ENCODE measurements at regions not wholly inside any gene's neighbourhood (a gene's known extent, or its start where the extent isn't known, plus 50 kb on each side); places are given as distances from the start of the nearest gene placed in this dataset.

DNA sequence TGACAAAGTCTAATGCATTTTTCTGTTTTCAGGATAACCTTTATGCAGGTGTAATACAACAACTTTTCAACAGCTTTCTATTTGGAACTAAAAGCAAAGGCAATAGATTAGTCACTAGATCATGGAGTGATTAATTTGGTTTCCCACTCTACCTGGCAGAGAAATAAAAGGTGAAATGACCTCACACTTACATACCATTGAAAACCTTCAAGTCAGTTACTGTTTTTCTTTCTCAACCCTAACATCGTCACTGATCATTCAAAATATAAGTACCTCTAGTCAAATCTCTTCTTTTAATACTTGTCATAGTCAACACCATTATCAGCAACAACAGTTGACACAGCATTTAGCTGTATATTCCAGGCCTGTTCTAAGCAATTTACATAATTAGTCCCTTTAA is 85.1 kb upstream of the ZCCHC13 start:
- CTCF ChIA-PET, result interaction anchor here (0.7 kb wide), 1 partner anchor 111 kb away, joined by 4 read pairs; no protein-coding TSS in a partner anchor

More for the DNA sequence above, 85.1 kb upstream of the ZCCHC13 start:
- POLR2A ChIA-PET (ENCODE audit: unreplicated experiment), result no interaction called here
- intact Hi-C loops (cut with micrococcal nuclease), result no loop called here
- H4K91ac ChIP-seq (ENCODE audit: insufficient read depth, low read depth, low read length), result no peak overlapping the region
- no TSS peak for BruUV-seq (replicated peaks)
- H3K4me2 ChIP-seq (ENCODE audit: low read depth, low read length), result no peak overlapping the region
- no peak overlapping the region for H3K18ac ChIP-seq (ENCODE audit: low read depth, low read length)
- no peak overlapping the region for H4K8ac ChIP-seq (ENCODE audit: low read depth in 2 of 2, low read length in 2 of 2)
- H3K27me3 ChIP-seq (ENCODE audit: control insufficient read depth, insufficient read depth, low read length), result no peaks in the 10 kb centered on the region; the same call in 1 of the 2 replicates
- no peak overlapping the region for H3K4ac ChIP-seq (ENCODE audit: low read depth, low read length)
- H3K56ac ChIP-seq (ENCODE audit: extremely low read depth, insufficient read depth, low read length), result no peak overlapping the region
- dilution Hi-C loops (cut with HindIII; ENCODE audit: low sequenced_read_pairs, unreplicated experiment), result no loop called here
- H4K5ac ChIP-seq (ENCODE audit: low read depth, low read length), result no peak overlapping the region
- no peak overlapping the region for H3K9ac ChIP-seq (ENCODE audit: low read depth, low read length)
- H2BK120ac ChIP-seq (ENCODE audit: low read depth, low read length), result no peak overlapping the region
- ATAC-seq (ENCODE audit: low read depth) (no peak), DNase-seq (no peak)
- peaks cover 14% of the 10 kb centered on the region for H3K36me3 ChIP-seq (ENCODE audit: control insufficient read depth, insufficient read depth, low read length)
- H3K4me1 ChIP-seq (ENCODE audit: control insufficient read depth, insufficient read depth, low read length), result no peaks in the 10 kb centered on the region
- H3K9me1 ChIP-seq (ENCODE audit: insufficient read depth, low read length), result no peaks in the 10 kb centered on the region
- H4K20me1 ChIP-seq (ENCODE audit: insufficient read depth, low read length), result no peaks in the 10 kb centered on the region
- in situ Hi-C loops (cut with MboI; ENCODE audit: low sequenced_read_pairs), result no loop called here
- no peaks in the 10 kb centered on the region for H3K9me3 ChIP-seq (ENCODE audit: control insufficient read depth, insufficient read depth, low read length)
- H3K23ac ChIP-seq (ENCODE audit: low read depth, low read length), result no peak overlapping the region
- no peak overlapping the region for H2AFZ ChIP-seq (replicated peaks; ENCODE audit: low read length, poor library complexity)
- H3K14ac ChIP-seq (replicated peaks; ENCODE audit: low read depth, low read length), result no peak overlapping the region
- no peak overlapping the region for H3K27ac ChIP-seq (ENCODE audit: insufficient read depth, low read length)
- H2BK15ac ChIP-seq (ENCODE audit: low read depth, low read length), result no peak overlapping the region
- no peak overlapping the region for H2AK5ac ChIP-seq (ENCODE audit: low read depth, low read length)
- TF ChIP-seq RCOR1 (IDR thresholded peaks at IDR 0.05; ENCODE audit: insufficient replicate concordance, low read length), result no peak
- no peak for TF ChIP-seq RAD21 (IDR thresholded peaks at IDR 0.05; ENCODE audit: low read length)
- TF ChIP-seq, protein P1, sequence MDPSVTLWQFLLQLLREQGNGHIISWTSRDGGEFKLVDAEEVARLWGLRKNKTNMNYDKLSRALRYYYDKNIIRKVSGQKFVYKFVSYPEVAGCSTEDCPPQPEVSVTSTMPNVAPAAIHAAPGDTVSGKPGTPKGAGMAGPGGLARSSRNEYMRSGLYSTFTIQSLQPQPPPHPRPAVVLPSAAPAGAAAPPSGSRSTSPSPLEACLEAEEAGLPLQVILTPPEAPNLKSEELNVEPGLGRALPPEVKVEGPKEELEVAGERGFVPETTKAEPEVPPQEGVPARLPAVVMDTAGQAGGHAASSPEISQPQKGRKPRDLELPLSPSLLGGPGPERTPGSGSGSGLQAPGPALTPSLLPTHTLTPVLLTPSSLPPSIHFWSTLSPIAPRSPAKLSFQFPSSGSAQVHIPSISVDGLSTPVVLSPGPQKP (IDR thresholded peaks at IDR 0.05; ENCODE audit: borderline replicate concordance, low read depth, low read length), result no peak
- no peak for TF ChIP-seq MXI1 (IDR thresholded peaks at IDR 0.05; ENCODE audit: borderline replicate concordance, low read depth, low read length)
- TF ChIP-seq, protein P2, sequence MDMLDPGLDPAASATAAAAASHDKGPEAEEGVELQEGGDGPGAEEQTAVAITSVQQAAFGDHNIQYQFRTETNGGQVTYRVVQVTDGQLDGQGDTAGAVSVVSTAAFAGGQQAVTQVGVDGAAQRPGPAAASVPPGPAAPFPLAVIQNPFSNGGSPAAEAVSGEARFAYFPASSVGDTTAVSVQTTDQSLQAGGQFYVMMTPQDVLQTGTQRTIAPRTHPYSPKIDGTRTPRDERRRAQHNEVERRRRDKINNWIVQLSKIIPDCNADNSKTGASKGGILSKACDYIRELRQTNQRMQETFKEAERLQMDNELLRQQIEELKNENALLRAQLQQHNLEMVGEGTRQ (IDR thresholded peaks at IDR 0.05; ENCODE audit: low read depth, low read length), result no peak
- TF ChIP-seq FOS (IDR thresholded peaks at IDR 0.05; ENCODE audit: low read depth, low read length), result no peak
- no peak for TF ChIP-seq POLR2A (IDR thresholded peaks at IDR 0.05; ENCODE audit: low read depth, low read length)
- no peak for TF ChIP-seq MAFK (IDR thresholded peaks at IDR 0.05; ENCODE audit: low read depth, low read length)
- TF ChIP-seq, protein P3, sequence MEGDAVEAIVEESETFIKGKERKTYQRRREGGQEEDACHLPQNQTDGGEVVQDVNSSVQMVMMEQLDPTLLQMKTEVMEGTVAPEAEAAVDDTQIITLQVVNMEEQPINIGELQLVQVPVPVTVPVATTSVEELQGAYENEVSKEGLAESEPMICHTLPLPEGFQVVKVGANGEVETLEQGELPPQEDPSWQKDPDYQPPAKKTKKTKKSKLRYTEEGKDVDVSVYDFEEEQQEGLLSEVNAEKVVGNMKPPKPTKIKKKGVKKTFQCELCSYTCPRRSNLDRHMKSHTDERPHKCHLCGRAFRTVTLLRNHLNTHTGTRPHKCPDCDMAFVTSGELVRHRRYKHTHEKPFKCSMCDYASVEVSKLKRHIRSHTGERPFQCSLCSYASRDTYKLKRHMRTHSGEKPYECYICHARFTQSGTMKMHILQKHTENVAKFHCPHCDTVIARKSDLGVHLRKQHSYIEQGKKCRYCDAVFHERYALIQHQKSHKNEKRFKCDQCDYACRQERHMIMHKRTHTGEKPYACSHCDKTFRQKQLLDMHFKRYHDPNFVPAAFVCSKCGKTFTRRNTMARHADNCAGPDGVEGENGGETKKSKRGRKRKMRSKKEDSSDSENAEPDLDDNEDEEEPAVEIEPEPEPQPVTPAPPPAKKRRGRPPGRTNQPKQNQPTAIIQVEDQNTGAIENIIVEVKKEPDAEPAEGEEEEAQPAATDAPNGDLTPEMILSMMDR (conservative IDR thresholded peaks at IDR 0.05; ENCODE audit: low read depth, low read length), result no peak
- TF ChIP-seq SMC3 (IDR thresholded peaks at IDR 0.05; ENCODE audit: low read depth, low read length), result no peak
- WGBS, 2 experiments (ENCODE audit: extremely low coverage in 2 of 2, insufficient read length in 1 of 2), result 100% methylated on average over 1 of the region's 1 CpG; no CpG with 5 or more reads in 1 of the 2 experiments
- H2BK20ac ChIP-seq (ENCODE audit: low read depth, low read length), result no peak overlapping the region
- no peak overlapping the region for H2BK5ac ChIP-seq (ENCODE audit: low read depth, low read length, poor library complexity, severe bottlenecking)
- H3K4me3 ChIP-seq (ENCODE audit: insufficient read depth, low read depth, low read length), result no peak overlapping the region
- H3K79me1 ChIP-seq (ENCODE audit: low read depth in 1 of 2, low read length in 2 of 2), result peaks cover under 1 to 6% of the 10 kb centered on the region in 2 experiments; a peak in 2 of 4 replicates
- H2AK9ac ChIP-seq (replicated peaks; ENCODE audit: low read depth, low read length, poor library complexity), result no peak overlapping the region

Measured in IMR-90 (cell line).